Left cardiac atrium (tissue), 4 donors: ENCODE measurements at regions not wholly inside any gene's neighbourhood (a gene's known extent, or its start where the extent isn't known, plus 50 kb on each side); places are given as distances from the start of the nearest gene placed in this dataset.
"Not testable (repeated sequence)": the region's sequence is repeated elsewhere in the genome, so short reads cannot be mapped to it uniquely, and the experiment has no call there.

Experiments used
- ATAC-seq, 2 donors: fragments of 200-7000 bp; cut with Tn5 transposase; one replicate each; pipeline ENCODE4 v1.9.1; 2020; ENCODE audit warnings: mild to moderate bottlenecking in 2 of 2, moderate library complexity in 2 of 2
- DNase-seq: peaks from one replicate; pipeline ENCODE4 v3.0.0-alpha.2; 2020
- intact Hi-C, 2 donors: fragments of 100-400 bp; cut with DNase I; formaldehyde crosslinking; loops; one replicate each; pipeline versions ENCODE4 v1.14.1 to v1.15.1; 2022 to 2023
- donor health status: DM: no; HTN: yes; CAD: no.
- donor health status: DM: no; HTN: yes; CAD: no; lungs with severe emphysema.
- donor health status: DM: yes; HTN: yes; CAD: no.
- donor health status: Dilated cardiomyopathy.

DNA sequence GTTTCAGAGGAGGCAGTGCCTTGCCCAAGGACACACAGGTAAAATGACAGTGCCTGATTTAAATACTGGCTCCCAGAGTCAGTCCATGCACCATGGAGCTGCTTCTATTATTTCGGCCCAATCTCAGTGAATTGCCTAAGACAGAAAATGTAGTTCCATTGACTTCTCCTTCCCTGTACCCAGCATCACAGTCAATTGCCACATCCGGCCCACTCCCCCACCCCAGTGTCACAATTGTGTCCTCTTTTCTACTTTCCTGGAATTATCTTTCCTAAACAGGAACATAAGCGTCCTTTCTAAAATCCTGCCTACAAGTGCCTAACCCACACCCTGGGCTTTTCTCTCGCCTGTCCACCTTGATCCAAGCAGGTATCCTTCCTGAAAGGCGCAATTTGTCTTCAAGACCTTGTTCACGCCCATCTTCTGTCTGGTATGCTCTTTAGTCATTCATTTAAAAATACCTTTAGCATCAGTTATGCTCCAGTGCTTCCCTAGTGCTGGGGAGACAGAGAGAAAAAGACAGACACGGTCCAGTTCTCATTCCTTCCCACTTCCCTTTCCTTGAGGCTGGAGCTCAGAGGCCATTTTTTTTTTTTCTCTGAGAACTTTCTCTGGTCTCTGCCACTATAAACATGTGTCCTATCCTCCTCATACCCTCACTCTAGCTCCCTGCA, 411.4 kb downstream of the LIG4 start:
- ATAC-seq (no peak), DNase-seq (no peak)
- intact Hi-C loops, result no loop called here

GRCh38 chr13:107801621-107802020, 413.7 kb downstream of the LIG4 start:
- ATAC-seq (no peak), DNase-seq (no peak)
- intact Hi-C loops, result no loop called here

GRCh38 chr13:107799001-107799400, 416.3 kb downstream of the LIG4 start:
- ATAC-seq (no peak), DNase-seq (no peak)
- intact Hi-C loops, result no loop called here

DNA sequence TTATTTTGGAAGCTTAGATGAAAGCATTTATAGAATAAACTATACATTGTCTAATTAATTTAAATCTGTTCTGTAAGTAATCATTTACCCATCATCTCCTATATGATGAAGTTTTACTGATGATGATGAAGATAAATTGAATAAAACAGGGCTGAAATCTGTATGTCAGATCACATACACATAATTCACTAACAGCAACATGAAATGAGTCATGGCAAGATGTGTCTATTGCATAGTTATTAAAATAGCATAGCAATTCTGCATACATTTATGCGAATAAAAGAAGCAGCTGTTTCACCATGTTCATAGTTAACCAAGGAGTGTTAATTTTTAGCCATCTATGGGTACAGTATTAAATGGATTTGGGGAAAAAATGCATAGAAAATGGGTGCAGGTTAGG, 424.9 kb downstream of the LIG4 start:
- DNase-seq, result no peak
- intact Hi-C loops, result no loop called here
- no peak for ATAC-seq

DNA sequence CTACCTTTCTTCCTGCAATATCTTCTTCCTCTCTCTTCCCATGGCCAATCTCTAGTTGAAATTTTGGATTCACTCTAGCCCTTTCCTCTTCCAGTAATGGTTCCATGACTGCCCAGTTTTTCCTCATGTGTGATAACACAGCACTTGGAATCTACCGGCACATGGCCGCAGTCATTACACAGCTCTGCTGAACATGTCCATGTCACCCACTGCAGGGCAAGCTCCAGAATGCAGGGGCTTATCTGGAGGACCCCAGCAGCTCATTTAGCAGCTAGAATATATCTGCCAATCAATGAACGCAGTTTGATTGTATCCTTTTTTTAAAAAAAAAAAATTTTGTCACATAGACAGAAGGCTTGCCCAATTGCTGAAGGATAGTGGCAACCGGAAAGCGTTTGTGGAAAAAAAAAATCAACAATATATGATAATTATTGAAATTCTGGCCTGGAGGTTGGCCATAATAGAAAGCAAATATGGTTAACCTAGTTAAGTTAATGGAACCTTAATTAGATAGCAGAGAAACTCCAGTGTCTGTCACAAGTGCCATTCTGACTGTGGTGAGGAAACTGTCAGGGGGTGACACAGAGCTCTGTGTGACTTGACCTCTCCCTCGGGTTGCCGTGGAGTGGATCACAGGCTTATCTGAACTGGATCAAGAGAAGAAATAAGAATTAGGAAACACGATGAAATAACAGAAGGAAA, 426.7 kb downstream of the LIG4 start:
- intact Hi-C loops, result no loop called here
- ATAC-seq, result no peak
- no peak for DNase-seq

- DNase-seq, ATAC-seq, intact Hi-C loops: not testable (repeated sequence)
Observed at GRCh38 chr13:107782646-107783045, 432.7 kb downstream of the LIG4 start.

DNA sequence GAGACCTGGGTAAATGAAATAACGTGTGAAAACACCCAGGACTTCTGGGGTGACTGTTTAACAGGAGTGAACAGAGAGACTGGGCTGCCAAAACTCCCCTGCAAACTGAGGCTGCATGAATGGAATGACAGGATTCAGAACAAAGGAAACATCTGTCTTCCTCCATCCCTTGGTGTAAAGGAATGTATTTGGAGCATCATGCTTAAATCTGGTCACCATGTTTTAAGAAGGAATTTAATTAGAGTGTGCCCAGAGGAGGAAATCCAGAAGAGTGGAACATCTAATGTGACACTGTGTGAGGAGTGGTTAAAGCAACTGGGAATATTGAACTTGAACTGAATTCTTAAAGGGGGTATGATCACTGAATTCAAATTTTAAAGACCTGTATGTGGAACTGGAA, 437.2 kb downstream of the LIG4 start:
- intact Hi-C loops, result no loop called here
- DNase-seq (no peak), ATAC-seq (no peak)

GRCh38 chr13:107770541-107770940, 444.8 kb downstream of the LIG4 start:
- ATAC-seq, result no peak
- intact Hi-C loops, result no loop called here

GRCh38 chr13:107767119-107767518, 448.2 kb downstream of the LIG4 start:
- DNase-seq (no peak), ATAC-seq (no peak)
- intact Hi-C loops, result no loop called here

More at GRCh38 chr13:107770541-107770940, 444.8 kb downstream of the LIG4 start:
- DNase-seq, result no peak

- intact Hi-C loops, result no loop called here
- ATAC-seq (no peak), DNase-seq (no peak)
Observed at GRCh38 chr13:107765724-107766401, 449.5 kb downstream of the LIG4 start.

GRCh38 chr13:107764046-107764445, 451.3 kb downstream of the LIG4 start:
- ATAC-seq, result no peak
- DNase-seq, result no peak
- intact Hi-C loops, result no loop called here

DNA sequence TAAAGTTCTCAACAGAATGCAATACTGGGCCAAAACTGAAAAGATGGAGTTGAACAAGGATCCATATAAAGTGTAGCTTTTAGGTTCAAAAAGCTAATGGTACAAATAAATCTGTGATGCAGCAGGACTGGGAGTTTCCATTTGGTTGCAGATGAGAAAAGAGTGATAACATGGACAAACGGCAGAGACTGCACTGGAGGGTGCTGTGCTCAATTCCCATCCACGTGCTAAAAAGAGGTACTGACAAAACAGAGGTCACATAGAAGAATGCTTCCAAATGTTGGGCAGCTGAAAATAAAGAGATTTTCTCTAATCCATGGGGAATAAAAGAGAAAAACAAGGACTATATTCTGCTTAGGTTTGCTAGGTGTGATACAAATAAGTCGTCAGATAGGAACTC, 461.6 kb downstream of the LIG4 start:
- intact Hi-C loops, result no loop called here
- DNase-seq (no peak), ATAC-seq (no peak)

GRCh38 chr13:107753291-107753690, 462.0 kb downstream of the LIG4 start:
- ATAC-seq, result no peak
- DNase-seq, result no peak
- intact Hi-C loops, result no loop called here

DNA sequence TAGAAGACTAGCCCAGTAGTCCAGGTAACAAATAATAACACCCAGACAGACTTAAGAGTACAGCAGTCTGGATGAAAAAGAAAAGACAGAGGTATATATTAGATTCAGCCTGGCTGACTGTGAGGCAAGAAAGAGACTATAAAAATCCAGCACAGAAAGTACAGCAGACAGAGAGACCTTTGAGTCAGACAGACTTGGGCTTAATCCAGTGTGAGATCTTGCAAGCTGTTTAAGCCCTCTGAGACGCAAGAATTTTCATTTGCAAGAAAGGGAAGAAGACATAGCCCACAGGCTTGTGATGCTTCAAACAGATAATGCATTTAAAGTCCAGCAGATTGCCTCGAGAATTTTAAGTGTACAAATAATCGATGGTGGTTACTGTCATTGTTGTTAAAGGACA, 471.4 kb downstream of the LIG4 start:
- intact Hi-C loops, result no loop called here

DNA sequence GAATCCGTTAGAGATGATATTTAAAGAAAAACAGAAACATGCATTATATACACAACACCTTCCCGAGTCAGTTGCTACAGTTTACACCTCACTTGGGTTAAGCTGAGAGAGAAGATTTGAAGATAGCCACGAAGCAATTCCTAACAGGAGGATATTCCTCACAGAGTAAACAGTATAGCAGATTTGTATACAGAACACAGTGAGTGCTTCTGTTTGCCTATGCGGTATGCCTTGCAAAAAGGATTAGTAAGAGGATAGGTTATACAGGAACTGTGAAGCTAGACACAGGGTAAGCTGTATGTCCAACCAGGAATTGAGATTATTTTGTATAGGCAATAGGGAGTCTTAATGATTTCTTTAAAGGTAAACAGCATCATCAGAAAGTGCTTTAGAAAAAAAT, 471.8 kb downstream of the LIG4 start:
- DNase-seq (no peak), ATAC-seq (no peak)
- intact Hi-C loops, result no loop called here

More for the DNA sequence above, 471.4 kb downstream of the LIG4 start:
- DNase-seq (no peak), ATAC-seq (no peak)

DNA sequence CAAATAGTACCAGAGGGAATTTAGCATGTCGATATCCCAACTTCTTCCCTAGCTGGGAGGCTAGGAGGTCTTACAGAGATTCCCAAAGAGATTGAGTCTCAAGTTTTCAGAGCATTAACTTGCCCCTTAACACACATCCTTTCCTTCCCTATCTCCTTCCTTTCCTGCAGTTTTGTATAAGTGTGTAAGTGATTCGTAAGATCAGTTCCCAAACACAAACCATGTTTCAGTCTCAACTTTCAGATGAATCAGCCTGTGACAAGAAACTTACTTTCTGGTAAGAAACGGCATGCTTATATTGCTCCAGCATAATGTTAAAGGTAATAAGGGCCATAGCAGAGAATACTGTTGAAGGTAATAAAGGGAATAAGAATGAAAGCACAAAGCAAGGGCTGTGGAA, 472.2 kb downstream of the LIG4 start:
- DNase-seq (no peak), ATAC-seq (no peak)
- intact Hi-C loops, result no loop called here

DNA sequence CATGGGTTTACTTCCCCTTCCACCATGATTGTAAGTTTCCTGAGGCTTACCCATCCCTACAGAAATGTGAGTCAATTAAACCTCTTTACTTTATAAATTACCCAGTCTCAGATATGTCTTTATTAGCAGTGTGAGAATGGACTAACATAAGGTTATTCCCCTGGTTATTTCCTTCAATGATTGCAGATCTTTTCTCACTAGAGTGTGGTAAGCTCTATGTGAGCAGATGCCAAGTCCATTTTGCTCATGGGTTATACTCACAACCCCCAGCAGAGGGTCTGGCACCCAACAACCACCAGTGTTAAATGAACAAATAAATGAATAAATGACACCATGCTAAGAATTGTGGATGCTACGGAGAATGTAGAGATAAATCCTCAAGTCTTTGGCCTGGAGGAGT, 472.8 kb downstream of the LIG4 start:
- ATAC-seq (no peak), DNase-seq (no peak)
- intact Hi-C loops, result no loop called here

DNA sequence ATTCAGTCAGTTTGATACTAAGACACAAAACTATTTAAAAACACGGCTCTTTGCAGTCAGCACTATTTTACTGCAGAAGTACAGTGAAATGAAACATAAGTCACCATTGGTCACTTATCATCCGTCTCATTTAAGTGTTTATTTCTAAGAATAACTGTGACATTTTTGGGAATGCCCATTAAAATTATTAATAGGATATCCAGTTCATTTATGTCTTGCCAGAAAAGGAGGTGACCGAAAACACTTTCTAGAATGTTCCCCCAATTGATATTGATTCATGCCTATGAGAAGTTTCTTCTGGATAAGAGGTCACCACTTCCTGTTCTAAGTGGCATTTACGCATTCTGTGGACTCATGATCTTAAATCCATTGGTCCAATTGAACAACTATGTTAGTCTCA, 477.3 kb downstream of the LIG4 start:
- DNase-seq (no peak), ATAC-seq (no peak)
- intact Hi-C loops, result no loop called here

- intact Hi-C loops, result no loop called here
- no peak for ATAC-seq
- no peak for DNase-seq
Observed at GRCh38 chr13:107736731-107737130, 478.6 kb downstream of the LIG4 start.

DNA sequence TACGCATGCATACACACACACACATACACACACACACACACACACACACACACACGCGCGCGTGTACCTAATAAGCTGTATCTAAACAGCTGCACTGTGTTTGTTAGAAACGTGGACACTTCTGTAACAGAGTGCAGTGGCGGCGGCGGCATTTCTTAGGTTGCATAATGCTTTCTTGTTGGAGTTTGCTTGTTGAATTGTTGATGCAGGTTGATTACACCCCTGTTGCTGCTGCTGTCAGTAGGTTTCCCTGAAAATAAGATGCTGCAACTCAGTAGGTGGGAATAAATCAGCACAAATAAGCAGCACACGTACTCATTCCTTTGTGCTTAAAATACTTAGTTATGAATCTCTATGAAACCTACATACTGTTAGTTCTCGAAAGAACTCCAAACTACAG, 479.2 kb downstream of the LIG4 start:
- ATAC-seq (no peak), DNase-seq (no peak)
- intact Hi-C loops, result no loop called here
